ENCODE measurements at regions not wholly inside any gene's neighbourhood (a gene's known extent, or its start where the extent isn't known, plus 50 kb on each side); places are given as distances from the start of the nearest gene placed in this dataset.

GRCh38 chr5:153358315-153358976, 132.0 kb upstream of the GRIA1 start:
- no peaks in the 10 kb centered on the region for H3K27me3 ChIP-seq
- intact Hi-C loops (cut with DNase I; ENCODE audit: low total_unique reads) (no loop called here), in situ Hi-C loops (cut with MboI; ENCODE audit: low pct_ligation_motif_present in 1 of 4, low pct_unique_long_range_greater_than_20kb in 1 of 4, low sequenced_read_pairs in 3 of 4) (no loop called here)
- no peaks in the 10 kb centered on the region for H3K4me1 ChIP-seq
- DNase-seq, result no peak
- no peak for TF ChIP-seq POLR2AphosphoS5 (IDR thresholded peaks at IDR 0.05)
- no peak for TF ChIP-seq EP300 (IDR thresholded peaks at IDR 0.05; ENCODE audit: low read depth)
- no peak for TF ChIP-seq POLR2A (IDR thresholded peaks at IDR 0.05)
- TF ChIP-seq CTCF (IDR thresholded peaks at IDR 0.05), result no peak
- no peaks in the 10 kb centered on the region for H3K36me3 ChIP-seq
- H3K27ac ChIP-seq, result no peak overlapping the region
- 57 to 75% methylated on average over 3 of the region's 3 CpGs for WGBS, 2 donors (ENCODE audit: low coverage in 1 of 2)
- H3K4me3 ChIP-seq, result no peak overlapping the region
- no peaks in the 10 kb centered on the region for H3K9me3 ChIP-seq

- in situ Hi-C loops (cut with MboI; ENCODE audit: low pct_ligation_motif_present in 1 of 4, low pct_unique_long_range_greater_than_20kb in 1 of 4, low sequenced_read_pairs in 3 of 4), result no loop called here
Observed at GRCh38 chr5:153360860-153361259, 129.6 kb upstream of the GRIA1 start.

GRCh38 chr5:153361735-153362409, 128.6 kb upstream of the GRIA1 start:
- Histone ChIP-seq H3K27me3 (no peaks in the 10 kb centered on the region), H3K4me1 (no peaks in the 10 kb centered on the region), H3K27ac (no peak overlapping the region), H3K4me3 (no peak overlapping the region), H3K36me3 (no peaks in the 10 kb centered on the region), H3K9me3 (no peaks in the 10 kb centered on the region)
- TF ChIP-seq POLR2AphosphoS5 (IDR thresholded peaks at IDR 0.05) (no peak), CTCF (IDR thresholded peaks at IDR 0.05) (no peak), POLR2A (IDR thresholded peaks at IDR 0.05) (no peak), EP300 (IDR thresholded peaks at IDR 0.05; ENCODE audit: low read depth) (no peak)
- WGBS, 2 donors (ENCODE audit: low coverage in 1 of 2), result 20 to 38% methylated on average over 2 to 3 of the region's 3 CpGs
- intact Hi-C loops (cut with DNase I; ENCODE audit: low total_unique reads) (no loop called here), in situ Hi-C loops (cut with MboI; ENCODE audit: low pct_ligation_motif_present in 1 of 4, low pct_unique_long_range_greater_than_20kb in 1 of 4, low sequenced_read_pairs in 3 of 4) (no loop called here)
- no peak for DNase-seq

More at GRCh38 chr5:153360860-153361259, 129.6 kb upstream of the GRIA1 start:
- WGBS, 2 donors (ENCODE audit: low coverage in 1 of 2), result 60 to 82% methylated on average over 1 of the region's 1 CpG
- intact Hi-C loops (cut with DNase I; ENCODE audit: low total_unique reads), result no loop called here
- TF ChIP-seq EP300 (IDR thresholded peaks at IDR 0.05; ENCODE audit: low read depth) (no peak), POLR2AphosphoS5 (IDR thresholded peaks at IDR 0.05) (no peak), POLR2A (IDR thresholded peaks at IDR 0.05) (no peak), CTCF (IDR thresholded peaks at IDR 0.05) (no peak)
- Histone ChIP-seq H3K36me3 (no peaks in the 10 kb centered on the region), H3K4me1 (no peaks in the 10 kb centered on the region), H3K27me3 (no peaks in the 10 kb centered on the region), H3K27ac (no peak overlapping the region), H3K4me3 (no peak overlapping the region), H3K9me3 (no peaks in the 10 kb centered on the region)
- DNase-seq, result no peak

- Histone ChIP-seq H3K4me1 (no peaks in the 10 kb centered on the region), H3K27ac (no peak overlapping the region), H3K36me3 (no peaks in the 10 kb centered on the region), H3K9me3 (no peaks in the 10 kb centered on the region), H3K27me3 (no peaks in the 10 kb centered on the region), H3K4me3 (no peak overlapping the region)
- intact Hi-C loops (cut with DNase I; ENCODE audit: low total_unique reads), result no loop called here
- TF ChIP-seq POLR2AphosphoS5 (IDR thresholded peaks at IDR 0.05) (no peak), EP300 (IDR thresholded peaks at IDR 0.05; ENCODE audit: low read depth) (no peak), CTCF (IDR thresholded peaks at IDR 0.05) (no peak), POLR2A (IDR thresholded peaks at IDR 0.05) (no peak)
- no peak for DNase-seq
- in situ Hi-C loops (cut with MboI; ENCODE audit: low pct_ligation_motif_present in 1 of 4, low pct_unique_long_range_greater_than_20kb in 1 of 4, low sequenced_read_pairs in 3 of 4), result no loop called here
Observed at GRCh38 chr5:153365547-153365946, 124.9 kb upstream of the GRIA1 start.
